GM12872 (cell line): ENCODE measurements at regions not wholly inside any gene's neighbourhood (a gene's known extent, or its start where the extent isn't known, plus 50 kb on each side); places are given as distances from the start of the nearest gene placed in this dataset.
A peak's percentile ranks its signal among the peaks of the same experiment; 100 is the strongest.

Experiments
- TF ChIP-seq, protein P1 (sequence below): IDR thresholded peaks from 3 replicates; pipeline ENCODE4 v1.5.1; 2011; ENCODE audit warnings: low read depth, mild to moderate bottlenecking, low read length, moderate library complexity; ENCODE audit not compliant: insufficient read depth

DNA sequence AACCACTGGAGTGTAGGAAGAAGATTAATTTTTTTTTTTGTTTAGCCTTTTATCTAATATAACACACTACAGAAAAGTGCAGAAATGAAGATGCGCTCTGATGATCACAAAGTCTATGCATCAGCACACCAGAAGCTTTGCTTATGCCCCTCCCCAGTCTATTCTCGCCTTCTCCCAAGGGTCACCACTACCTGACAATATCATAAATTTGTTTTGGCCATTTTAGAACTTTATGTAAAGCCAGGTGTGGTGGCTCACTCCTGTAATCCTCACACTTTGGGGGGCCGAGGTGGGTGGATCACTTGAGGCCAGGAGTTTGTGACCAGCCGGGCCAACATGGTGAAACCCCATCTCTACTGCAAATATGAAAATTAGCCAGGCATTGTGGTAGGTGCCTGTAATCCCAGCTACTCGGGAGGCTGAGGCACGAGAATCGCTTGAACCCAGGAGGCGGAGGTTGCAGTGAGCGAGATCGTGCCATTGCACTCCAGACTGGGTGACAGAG, 231.3 kb downstream of the FOXD2 start:
- TF ChIP-seq, protein P1, sequence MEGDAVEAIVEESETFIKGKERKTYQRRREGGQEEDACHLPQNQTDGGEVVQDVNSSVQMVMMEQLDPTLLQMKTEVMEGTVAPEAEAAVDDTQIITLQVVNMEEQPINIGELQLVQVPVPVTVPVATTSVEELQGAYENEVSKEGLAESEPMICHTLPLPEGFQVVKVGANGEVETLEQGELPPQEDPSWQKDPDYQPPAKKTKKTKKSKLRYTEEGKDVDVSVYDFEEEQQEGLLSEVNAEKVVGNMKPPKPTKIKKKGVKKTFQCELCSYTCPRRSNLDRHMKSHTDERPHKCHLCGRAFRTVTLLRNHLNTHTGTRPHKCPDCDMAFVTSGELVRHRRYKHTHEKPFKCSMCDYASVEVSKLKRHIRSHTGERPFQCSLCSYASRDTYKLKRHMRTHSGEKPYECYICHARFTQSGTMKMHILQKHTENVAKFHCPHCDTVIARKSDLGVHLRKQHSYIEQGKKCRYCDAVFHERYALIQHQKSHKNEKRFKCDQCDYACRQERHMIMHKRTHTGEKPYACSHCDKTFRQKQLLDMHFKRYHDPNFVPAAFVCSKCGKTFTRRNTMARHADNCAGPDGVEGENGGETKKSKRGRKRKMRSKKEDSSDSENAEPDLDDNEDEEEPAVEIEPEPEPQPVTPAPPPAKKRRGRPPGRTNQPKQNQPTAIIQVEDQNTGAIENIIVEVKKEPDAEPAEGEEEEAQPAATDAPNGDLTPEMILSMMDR, result no peak

GRCh38 chr1:47672622-47673021, 234.8 kb downstream of the FOXD2 start:
- TF ChIP-seq, protein P1, result no peak

DNA sequence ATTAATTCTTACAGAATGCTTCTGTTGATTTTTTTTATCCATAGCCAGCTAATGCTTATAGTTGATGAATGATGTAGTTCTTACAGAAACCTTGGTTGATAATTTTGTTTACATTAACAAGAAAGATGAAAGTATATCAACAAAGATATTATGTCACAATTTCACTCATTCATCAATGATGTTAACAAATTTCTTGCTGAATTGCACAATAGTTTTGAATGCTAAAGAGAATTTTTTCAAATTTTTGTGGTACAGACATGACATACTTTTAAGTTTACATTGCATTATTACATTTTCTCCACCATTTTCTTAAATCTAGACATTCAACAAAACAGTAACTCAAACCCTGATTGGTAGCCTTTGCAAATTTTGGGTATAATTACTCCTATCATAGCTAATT, 236.3 kb downstream of the FOXD2 start:
- TF ChIP-seq, protein P1, result no peak

DNA sequence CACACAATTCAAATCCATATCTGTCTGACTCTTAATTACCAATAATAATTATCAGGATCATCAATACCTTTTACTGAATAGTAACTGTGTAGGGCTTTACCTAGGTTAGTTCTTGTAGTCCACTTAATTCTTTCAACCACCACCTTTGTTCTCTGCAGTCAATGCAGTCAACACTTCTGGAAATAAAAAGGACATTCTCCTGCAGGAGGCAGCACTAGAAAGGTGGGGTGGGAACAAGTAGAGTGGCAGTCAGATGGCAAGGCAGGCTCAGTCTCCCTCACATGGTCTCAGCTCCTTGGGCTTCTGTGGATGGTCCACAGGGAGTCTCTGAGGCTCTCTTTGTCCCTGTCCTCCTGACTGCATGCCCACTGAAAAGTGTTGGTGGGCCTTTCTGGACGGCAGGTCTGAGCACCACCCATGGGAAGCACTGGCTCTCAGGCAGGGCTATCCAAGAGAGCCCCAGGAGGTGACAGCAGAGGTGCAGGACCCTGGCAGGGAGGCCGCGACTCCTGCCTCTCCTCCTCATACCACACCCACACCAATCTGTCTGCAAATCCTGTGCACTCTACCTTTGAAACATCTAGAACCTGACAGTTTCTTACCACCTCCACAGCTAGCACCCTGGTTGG, 237.3 kb downstream of the FOXD2 start:
- TF ChIP-seq, protein P1, result 0 out of 3 replicates have a peak, but pooled peaks have one; percentile 4

DNA sequence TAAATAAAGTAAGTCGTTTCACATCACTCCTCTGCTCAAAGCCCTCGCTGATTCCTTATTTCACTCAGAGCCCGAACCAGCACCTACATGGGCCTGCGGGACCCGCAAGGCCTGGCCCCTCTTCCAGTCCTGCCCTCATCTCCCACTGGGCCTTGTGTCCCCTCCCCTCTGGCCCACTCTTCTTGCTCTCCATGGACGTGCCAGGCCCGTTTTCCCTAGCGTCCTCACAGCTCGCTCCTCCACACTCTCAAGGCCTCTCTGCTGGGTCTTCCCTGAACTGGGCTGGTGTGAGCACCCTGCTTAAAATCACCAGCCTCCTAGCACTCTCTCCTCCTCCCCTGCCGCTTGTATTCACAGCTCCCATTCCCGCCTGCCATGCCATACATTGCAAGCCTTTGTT, 237.9 kb downstream of the FOXD2 start:
- TF ChIP-seq, protein P1, result no peak

- TF ChIP-seq, protein P1, result no peak
These were observed 238.6 kb downstream of the FOXD2 start for GRCh38 chr1:47676311-47677054.

- TF ChIP-seq, protein P1, result no peak
These were observed 239.5 kb downstream of the FOXD2 start for GRCh38 chr1:47677241-47677940.
